HG03103 (cell line): ENCODE measurements at regions not wholly inside any gene's neighbourhood (a gene's known extent, or its start where the extent isn't known, plus 50 kb on each side); places are given as distances from the start of the nearest gene placed in this dataset.
A peak's percentile ranks its signal among the peaks of the same experiment; 100 is the strongest.
"Not testable (repeated sequence)": the region's sequence is repeated elsewhere in the genome, so short reads cannot be mapped to it uniquely, and the experiment has no call there.

Experiments
- ATAC-seq: cut with Tn5 transposase; IDR thresholded peaks from one replicate; pipeline ENCODE4 v1.9.1; 2021; ENCODE audit warnings: low read depth; ENCODE audit not compliant: unreplicated experiment

GRCh38 chr5:162209005-162209605 lies 141.5 kb downstream of the GABRG2 start:
- ATAC-seq: peak; percentile 85

DNA sequence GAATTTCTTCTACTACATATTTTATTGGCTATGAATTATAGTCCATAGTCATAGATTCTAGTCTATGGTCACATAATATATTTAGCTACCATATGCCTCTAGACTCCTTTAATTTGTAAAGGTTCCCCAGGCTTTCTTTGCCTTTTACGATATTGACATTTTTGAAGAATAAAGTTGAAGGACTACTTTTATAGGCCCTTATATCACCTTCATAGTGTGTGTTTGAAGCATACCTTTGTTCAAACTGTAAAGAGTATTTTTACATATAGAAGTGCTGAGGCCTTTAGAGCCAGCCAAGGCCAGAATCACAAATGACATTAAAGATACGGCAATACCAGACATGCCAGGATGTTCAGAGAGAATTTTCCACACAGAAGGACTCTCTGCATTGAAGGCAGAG lies 147.0 kb downstream of the GABRG2 start:
- no peak for ATAC-seq

DNA sequence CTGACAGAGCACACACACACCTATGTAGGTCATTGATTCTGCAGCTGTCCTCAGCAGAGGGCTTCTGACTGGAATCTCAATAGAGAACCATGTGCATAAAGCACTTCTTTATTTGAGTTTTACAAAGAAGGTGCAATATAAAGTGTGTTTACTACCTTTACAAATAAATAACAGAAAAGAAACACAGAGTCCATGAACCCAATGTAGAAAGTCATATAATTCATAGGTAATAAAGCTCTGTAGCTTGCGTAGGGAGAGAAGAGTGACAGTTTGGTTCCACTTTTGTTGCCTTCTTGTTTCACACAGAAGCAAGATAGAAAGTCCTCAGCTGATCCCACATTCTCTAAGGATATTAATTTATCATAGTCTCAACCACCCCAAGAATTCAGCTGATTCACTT lies 149.5 kb downstream of the GABRG2 start:
- no peak for ATAC-seq

- ATAC-seq: no peak
Measured at GRCh38 chr5:162221910-162222309, 154.3 kb downstream of the GABRG2 start.

DNA sequence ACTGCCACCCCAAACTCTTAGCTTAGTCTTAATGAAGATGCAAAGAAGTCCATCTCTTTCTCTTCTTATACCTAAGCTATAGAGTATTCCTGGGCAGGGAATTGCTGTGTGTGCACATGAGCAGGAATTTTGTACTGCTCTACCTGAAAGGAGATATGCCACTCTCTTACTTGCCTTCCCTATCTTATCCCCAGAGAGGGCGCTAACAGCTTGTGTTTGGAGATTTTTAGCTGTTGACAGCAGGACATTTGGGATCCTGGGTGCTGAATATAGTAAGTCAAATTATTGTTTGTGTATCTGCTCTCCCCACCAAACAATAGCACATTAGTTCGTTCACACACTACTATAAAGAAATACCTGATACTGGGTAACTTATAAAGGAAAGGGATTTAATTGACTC lies 159.5 kb downstream of the GABRG2 start:
- ATAC-seq: no peak

DNA sequence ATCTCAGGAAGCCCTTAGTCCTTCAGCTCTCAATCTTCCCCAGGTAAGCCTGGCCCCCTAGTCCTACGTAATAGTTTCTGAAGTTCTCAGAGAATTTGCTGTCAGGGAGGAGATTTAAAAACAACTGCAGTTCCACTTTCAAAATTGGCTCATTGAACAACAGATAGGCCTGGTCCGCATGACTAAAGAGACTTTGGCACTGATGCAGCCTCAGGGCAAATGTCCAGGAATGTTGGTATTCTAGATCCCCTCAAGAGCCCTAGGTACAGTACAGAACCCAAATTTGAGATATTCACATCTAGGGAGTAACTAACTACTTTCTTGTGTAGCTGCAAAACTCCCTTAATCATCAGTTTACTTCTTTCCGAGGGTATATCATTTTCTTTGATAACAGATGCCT lies 162.8 kb downstream of the GABRG2 start:
- no peak for ATAC-seq

DNA sequence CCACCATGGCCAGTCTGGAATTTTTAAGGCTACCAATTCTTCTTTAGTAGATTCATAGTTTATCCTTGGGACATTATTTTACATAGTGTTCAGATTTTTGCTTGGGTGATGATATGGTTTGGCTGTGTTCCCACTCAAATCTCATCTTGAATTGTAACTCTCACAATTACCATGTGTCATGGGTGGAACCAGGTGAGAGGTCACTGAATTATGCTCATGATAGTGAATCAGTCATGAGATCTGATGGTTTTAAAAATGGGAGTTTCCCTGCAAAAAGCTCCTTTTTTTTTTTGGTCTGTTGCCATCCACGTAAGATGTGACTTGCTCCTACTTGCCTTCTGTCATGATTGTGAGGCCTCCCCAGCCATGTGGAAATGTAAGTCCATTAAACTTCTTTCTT lies 163.9 kb downstream of the GABRG2 start:
- no peak for ATAC-seq

DNA sequence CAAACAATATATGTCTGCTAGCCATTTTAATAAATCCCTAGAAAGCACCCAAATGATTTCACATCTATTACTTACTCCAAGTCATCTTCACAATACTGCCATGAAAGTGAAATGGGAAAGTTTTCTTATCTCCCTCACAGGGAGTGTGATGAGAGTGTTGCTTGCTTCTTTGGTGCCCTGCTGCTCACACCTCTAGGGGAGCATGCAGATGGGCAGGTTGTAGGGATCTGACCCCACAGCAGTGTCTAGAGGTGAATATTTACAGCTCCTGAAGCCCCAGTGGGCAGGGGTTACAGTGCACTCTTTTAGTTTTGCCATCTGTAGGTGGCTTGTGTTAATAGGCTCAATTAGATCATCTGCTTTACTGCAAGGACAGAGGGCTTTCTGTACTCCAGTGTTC lies 173.2 kb downstream of the GABRG2 start:
- ATAC-seq: no peak

DNA sequence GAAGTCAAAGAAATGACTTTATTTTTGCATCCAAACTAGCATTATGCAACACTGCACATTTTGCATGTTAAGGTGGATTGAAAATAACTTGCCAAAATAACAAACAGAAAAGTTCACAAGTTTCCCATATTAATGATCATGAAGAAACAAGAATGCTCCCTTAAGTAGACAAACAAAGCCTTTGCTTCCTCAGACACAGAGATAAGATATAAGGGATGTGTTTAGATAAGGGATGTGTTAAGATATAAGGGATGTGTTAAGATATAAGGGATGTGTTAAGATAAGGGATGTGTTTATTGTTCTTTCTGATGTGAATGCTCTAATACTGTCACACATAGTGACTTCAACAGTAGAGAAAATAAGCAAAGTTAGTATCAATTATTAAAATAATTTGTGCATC lies 174.8 kb downstream of the GABRG2 start:
- ATAC-seq: no peak

GRCh38 chr5:162243651-162244050 lies 176.1 kb downstream of the GABRG2 start:
- ATAC-seq: no peak

GRCh38 chr5:162248107-162248713 lies 180.6 kb downstream of the GABRG2 start:
- peak; percentile 51 for ATAC-seq

DNA sequence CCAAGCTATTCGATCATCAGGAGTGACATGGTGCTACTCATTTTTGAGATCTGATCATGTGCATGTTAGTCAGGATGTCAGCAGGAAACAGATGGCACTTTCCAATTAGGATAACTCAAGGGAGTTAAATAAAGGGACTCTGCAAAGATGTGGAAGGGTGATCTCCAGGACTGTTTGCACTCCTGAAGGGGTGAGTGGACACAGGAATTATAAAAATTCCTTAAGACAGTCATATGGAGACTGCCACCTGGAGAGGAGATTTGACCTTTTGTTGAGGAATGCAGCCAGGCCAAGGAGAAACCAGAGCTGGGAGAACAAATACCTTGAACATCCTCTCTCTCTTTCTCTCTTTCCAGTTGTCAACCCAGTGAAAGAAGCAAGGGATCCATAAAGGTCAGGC lies 189.1 kb downstream of the GABRG2 start:
- no peak for ATAC-seq

DNA sequence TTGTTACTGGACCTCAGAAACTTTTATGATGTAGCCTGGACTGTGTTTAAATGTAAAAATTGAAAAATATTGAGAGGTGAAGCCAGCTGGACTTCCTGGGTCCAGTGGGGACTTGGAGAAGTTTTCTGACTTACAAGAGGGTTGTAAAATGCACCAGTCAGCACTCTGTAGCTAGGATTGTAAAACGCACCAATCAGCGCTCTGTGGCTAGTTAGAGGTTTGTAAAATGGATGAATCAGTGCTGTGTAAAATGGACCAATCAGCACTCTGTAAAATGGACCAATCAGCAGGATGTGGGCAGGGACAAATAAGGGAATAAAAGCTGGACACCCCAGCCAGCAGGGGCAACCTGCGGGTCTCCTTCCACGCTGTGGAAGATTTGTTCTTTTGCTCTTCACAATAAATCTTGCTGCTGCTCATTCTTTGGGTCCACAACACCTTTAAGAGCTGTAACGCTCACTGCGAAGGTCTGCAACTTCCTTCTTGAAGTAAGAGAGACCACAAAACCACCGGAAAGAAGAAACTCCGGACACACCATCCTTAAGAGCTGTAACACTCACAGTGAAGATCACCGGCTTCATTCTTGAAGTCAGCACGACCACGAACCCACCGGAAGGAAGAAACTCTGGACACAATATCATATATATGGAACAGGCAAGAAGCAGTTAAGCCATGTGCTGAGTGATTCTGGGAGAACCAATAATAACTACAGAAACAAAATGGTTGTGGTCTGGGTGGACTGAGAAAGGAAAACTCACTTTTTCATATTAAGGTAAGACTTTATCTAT lies 201.3 kb downstream of the GABRG2 start:
- no peak for ATAC-seq

DNA sequence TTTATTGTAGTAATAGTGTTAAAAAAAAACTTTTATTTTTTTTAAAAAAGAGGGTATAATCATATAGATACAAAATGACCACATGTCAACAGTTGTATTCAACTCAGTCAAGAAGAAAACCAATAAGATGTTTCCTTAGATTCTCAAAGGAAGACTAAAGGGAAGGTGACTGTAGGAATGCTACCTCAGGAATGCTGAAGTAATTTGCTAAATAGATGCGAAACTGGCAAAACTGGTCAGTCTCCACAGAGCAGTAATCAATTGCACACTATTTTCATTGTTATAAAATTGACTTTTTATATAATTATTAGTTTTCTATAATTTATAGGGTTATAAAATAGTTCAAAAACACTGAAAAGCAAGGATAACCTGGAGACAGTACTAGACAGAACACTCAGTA lies 204.8 kb downstream of the GABRG2 start:
- ATAC-seq: no peak

- no peak for ATAC-seq
Measured at GRCh38 chr5:162274679-162275078, 207.1 kb downstream of the GABRG2 start.

- ATAC-seq: not testable (repeated sequence)
Measured at GRCh38 chr5:162275387-162275786, 207.8 kb downstream of the GABRG2 start.

- ATAC-seq: no peak
Measured at GRCh38 chr5:162282191-162282590, 214.6 kb downstream of the GABRG2 start.

- no peak for ATAC-seq
Measured at GRCh38 chr5:162283609-162284008, 216.0 kb downstream of the GABRG2 start.

- no peak for ATAC-seq
Measured at GRCh38 chr5:162288647-162289296, 221.2 kb downstream of the GABRG2 start.

GRCh38 chr5:162289489-162289888 lies 221.9 kb downstream of the GABRG2 start:
- no peak for ATAC-seq

DNA sequence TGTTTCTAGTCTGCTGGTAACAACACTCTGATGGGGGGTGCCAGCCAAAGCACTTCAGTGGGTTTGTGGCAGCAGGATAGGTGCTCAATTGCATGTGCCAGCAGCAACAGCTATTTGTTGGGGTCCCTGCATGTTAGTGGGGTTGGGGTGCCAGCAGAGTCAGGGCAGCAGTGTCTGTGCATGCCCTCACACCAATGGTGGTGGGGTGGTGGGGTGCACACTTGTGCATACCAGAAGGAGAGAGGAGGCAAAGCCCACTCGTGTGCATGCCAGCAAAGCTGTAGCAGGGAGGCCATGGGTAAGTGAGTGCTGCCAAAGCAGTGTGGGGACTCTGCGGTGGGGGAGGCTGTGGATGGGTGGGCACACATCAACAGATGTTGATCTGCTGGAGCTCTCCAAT lies 232.2 kb downstream of the GABRG2 start:
- no peak for ATAC-seq
